ENCODE measurements at regions not wholly inside any gene's neighbourhood (a gene's known extent, or its start where the extent isn't known, plus 50 kb on each side); places are given as distances from the start of the nearest gene placed in this dataset.

- TF ChIP-seq CTCF (IDR thresholded peaks at IDR 0.05) (no peak), ZFX (IDR thresholded peaks at IDR 0.05; ENCODE audit: borderline replicate concordance) (no peak)
Observed at GRCh38 chr12:18797604-18798003, 59.7 kb downstream of the CAPZA3 start.
